Ishikawa (cell line): ENCODE measurements at regions not wholly inside any gene's neighbourhood (a gene's known extent, or its start where the extent isn't known, plus 50 kb on each side); places are given as distances from the start of the nearest gene placed in this dataset.

Experiments
- EP300 ChIP-seq: IDR thresholded peaks from 2 replicates; pipeline ENCODE4 v1.6.1; 2012; ENCODE audit warnings: borderline replicate concordance
- RAD21 ChIP-seq: IDR thresholded peaks from 2 replicates; pipeline ENCODE4 v1.6.1; 2012; ENCODE audit warnings: low read depth
- REST ChIP-seq: IDR thresholded peaks from 2 replicates; pipeline ENCODE4 v1.6.1; 2012; ENCODE audit warnings: low read depth, mild to moderate bottlenecking
- TAF1 ChIP-seq: IDR thresholded peaks from 2 replicates; pipeline ENCODE4 v1.6.1; 2012; ENCODE audit warnings: low read depth, mild to moderate bottlenecking
- YY1 ChIP-seq: IDR thresholded peaks from 2 replicates; pipeline ENCODE4 v1.6.1; 2012; ENCODE audit warnings: low read depth

DNA sequence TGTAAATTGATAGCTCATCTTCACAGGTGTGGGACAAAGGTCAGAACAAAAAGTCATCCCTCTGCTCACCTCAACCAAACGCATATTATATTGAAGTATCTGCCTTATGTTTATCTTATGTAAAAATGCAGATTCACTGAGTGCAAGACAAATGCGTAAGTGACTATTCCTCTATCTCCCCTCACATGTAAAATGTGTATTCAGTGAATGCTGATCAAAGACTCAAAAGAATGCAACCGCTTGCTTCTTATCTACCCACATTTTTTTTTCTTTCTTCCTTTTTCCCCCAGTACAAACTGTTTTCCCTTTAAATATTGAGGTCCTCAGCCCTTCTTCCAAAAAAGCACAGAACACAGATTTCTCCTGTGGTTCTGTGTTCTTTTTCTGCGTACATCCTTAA, 1882.9 kb downstream of the NCAM2 start:
- TF ChIP-seq EP300 (no peak), REST (no peak), TAF1 (no peak), RAD21 (no peak), YY1 (no peak)
